ENCODE measurements at regions not wholly inside any gene's neighbourhood (a gene's known extent, or its start where the extent isn't known, plus 50 kb on each side); places are given as distances from the start of the nearest gene placed in this dataset.

DNA sequence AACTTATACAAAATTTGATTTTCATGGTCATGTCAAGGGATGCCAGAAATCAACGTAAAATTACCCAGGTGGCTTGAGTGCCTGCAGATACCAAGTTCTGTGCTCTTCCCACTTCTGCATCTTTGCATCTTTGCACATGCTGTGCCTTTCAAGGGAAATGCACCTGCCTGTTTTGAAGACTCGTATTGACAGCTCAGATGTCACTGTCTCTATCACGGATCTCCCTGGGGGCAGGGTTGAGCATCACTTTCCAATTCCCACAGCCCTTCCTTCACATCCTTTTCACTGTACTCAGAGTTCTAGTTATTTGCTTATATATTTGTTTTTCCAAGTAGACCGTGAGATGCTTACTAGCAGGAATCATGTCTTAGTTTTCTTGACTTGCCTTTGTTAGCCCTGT, 274.2 kb downstream of the CDH26 start:
- H3K36me3 Mint-ChIP-seq (ENCODE audit: low read depth): no peaks in the 10 kb centered on the region
- H3K4me1 Mint-ChIP-seq (ENCODE audit: low read depth): no peaks in the 10 kb centered on the region
- H3K4me3 Mint-ChIP-seq (ENCODE audit: unreplicated experiment): no peak overlapping the region
- no peaks in the 10 kb centered on the region for H3K27me3 Mint-ChIP-seq (ENCODE audit: low read depth)
- DNase-seq (ENCODE audit: low spot score): no peak
- peaks cover 11% of the 10 kb centered on the region for H3K9me3 Mint-ChIP-seq (ENCODE audit: low read depth)
- no peak overlapping the region for H3K27ac Mint-ChIP-seq (ENCODE audit: unreplicated experiment)
- TF ChIP-seq, protein P1, sequence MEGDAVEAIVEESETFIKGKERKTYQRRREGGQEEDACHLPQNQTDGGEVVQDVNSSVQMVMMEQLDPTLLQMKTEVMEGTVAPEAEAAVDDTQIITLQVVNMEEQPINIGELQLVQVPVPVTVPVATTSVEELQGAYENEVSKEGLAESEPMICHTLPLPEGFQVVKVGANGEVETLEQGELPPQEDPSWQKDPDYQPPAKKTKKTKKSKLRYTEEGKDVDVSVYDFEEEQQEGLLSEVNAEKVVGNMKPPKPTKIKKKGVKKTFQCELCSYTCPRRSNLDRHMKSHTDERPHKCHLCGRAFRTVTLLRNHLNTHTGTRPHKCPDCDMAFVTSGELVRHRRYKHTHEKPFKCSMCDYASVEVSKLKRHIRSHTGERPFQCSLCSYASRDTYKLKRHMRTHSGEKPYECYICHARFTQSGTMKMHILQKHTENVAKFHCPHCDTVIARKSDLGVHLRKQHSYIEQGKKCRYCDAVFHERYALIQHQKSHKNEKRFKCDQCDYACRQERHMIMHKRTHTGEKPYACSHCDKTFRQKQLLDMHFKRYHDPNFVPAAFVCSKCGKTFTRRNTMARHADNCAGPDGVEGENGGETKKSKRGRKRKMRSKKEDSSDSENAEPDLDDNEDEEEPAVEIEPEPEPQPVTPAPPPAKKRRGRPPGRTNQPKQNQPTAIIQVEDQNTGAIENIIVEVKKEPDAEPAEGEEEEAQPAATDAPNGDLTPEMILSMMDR (IDR thresholded peaks at IDR 0.05): no peak

DNA sequence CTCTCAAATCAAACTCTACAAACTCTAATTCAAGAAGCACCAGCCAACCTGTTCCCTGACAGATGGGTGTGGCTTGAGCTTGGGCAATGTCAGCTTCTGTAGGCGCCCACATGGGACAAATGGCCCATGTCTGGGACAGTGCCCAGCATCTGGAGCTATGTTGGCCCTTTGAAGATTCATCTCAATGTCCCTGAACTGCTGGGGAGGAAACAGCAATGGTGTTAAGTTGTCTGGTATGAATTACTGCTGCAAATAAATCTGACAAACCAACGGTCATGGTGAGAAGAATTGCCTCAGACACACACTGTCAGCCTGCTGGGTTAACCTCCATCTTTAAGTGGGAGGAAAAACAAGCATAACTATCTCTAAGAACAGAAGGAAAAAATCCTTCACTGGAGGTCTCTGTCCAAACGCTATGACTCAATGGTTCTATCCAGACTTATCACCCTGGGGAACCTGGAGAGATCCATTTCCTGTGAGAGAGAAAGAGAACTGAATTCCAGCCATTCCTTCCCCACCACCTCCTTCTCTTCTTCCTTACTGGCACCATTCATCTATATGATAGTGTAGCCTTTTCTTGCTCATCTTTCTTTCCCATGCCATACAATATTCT, 274.9 kb downstream of the CDH26 start:
- peaks cover 11% of the 10 kb centered on the region for H3K9me3 Mint-ChIP-seq (ENCODE audit: low read depth)
- TF ChIP-seq, protein P1 (IDR thresholded peaks at IDR 0.05): no peak
- no peak overlapping the region for H3K27ac Mint-ChIP-seq (ENCODE audit: unreplicated experiment)
- no peak for DNase-seq (ENCODE audit: low spot score)
- no peaks in the 10 kb centered on the region for H3K27me3 Mint-ChIP-seq (ENCODE audit: low read depth)
- H3K4me1 Mint-ChIP-seq (ENCODE audit: low read depth): no peaks in the 10 kb centered on the region
- no peak overlapping the region for H3K4me3 Mint-ChIP-seq (ENCODE audit: unreplicated experiment)
- no peaks in the 10 kb centered on the region for H3K36me3 Mint-ChIP-seq (ENCODE audit: low read depth)

DNA sequence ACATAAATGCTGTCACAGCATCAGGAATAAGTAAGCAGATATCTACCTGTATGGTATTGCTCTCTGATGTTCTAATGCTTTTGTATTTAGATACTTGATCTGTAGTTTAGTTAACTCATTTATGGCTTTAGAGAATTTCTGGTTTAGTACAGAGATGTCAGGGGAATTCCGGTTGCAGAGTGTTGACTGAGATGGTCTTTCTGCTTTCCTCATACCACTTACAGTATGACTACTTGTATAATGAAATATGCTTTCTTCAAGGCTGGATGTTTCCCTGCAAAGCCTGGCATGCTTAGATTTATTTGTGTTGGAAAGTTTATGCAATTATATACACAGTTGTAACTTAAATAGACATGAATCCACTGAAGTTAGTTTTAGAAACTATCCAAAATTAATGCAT, 278.4 kb downstream of the CDH26 start:
- no peaks in the 10 kb centered on the region for H3K36me3 Mint-ChIP-seq (ENCODE audit: low read depth)
- H3K4me1 Mint-ChIP-seq (ENCODE audit: low read depth): no peaks in the 10 kb centered on the region
- no peaks in the 10 kb centered on the region for H3K27me3 Mint-ChIP-seq (ENCODE audit: low read depth)
- no peaks in the 10 kb centered on the region for H3K9me3 Mint-ChIP-seq (ENCODE audit: low read depth)
- DNase-seq (ENCODE audit: low spot score): no peak
- TF ChIP-seq, protein P1 (IDR thresholded peaks at IDR 0.05): no peak
- no peak overlapping the region for H3K27ac Mint-ChIP-seq (ENCODE audit: unreplicated experiment)
- H3K4me3 Mint-ChIP-seq (ENCODE audit: unreplicated experiment): no peak overlapping the region

DNA sequence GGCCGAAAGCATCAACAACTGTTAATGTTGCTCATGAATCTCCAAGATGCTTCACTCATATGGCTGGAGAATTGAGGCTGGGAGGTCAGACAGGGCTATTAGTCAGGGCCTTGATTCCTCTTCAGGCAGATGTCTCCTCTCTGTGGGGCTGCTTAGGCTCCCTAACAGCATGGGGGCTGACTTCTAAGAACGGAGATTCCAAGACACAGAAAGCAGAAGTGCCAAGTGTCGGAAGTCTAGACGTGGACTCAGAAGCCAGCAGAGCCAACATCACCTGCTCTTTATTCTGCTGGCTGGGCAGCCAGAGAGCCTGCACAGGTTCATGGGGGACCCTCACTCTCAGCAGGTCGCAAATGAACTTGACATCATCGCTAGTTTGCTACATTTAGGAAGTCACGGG, 279.8 kb downstream of the CDH26 start:
- Mint-ChIP-seq H3K27me3 (ENCODE audit: low read depth) (no peaks in the 10 kb centered on the region), H3K4me1 (ENCODE audit: low read depth) (no peaks in the 10 kb centered on the region), H3K27ac (ENCODE audit: unreplicated experiment) (no peak overlapping the region), H3K4me3 (ENCODE audit: unreplicated experiment) (no peak overlapping the region), H3K9me3 (ENCODE audit: low read depth) (no peaks in the 10 kb centered on the region), H3K36me3 (ENCODE audit: low read depth) (no peaks in the 10 kb centered on the region)
- no peak for DNase-seq (ENCODE audit: low spot score)
- TF ChIP-seq, protein P1 (IDR thresholded peaks at IDR 0.05): no peak

DNA sequence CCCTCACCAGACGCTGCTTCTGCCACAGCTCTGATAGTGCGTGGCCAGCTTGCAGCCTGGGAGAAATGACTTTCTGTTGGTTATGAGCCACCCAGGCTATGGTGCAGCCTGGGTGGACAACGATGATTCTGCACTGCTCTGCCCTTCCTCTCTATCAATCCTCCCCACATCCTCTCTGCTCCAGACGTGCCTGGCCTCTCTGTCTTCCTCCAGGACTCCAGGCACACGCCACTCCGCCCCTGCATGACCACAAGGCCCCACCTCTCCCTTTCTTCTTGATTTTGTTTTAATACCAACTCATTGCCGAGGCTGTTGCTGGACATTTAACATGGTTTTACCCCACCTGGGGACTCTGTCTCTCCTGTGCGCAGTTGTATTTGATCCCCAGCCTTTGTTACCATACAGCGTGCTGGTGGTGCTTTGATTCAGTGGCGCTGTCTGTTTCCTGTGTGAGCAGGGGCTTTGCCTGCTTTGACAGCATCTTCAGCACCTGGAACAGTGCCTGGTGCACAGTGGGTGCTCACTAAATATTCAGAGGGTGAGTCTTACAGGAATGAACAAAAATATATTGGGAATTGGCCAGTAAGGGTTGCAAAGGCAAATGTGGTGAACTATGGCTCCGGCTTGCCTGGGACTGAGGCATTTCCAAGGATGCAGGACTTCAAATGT, 280.9 kb downstream of the CDH26 start:
- H3K4me3 Mint-ChIP-seq (ENCODE audit: unreplicated experiment): no peak overlapping the region
- H3K36me3 Mint-ChIP-seq (ENCODE audit: low read depth): no peaks in the 10 kb centered on the region
- no peaks in the 10 kb centered on the region for H3K27me3 Mint-ChIP-seq (ENCODE audit: low read depth)
- H3K27ac Mint-ChIP-seq (ENCODE audit: unreplicated experiment): no peak overlapping the region
- H3K4me1 Mint-ChIP-seq (ENCODE audit: low read depth): no peaks in the 10 kb centered on the region
- no peaks in the 10 kb centered on the region for H3K9me3 Mint-ChIP-seq (ENCODE audit: low read depth)
- TF ChIP-seq, protein P1 (IDR thresholded peaks at IDR 0.05): no peak
- no peak for DNase-seq (ENCODE audit: low spot score)
